HepG2 (cell line): ENCODE measurements at regions not wholly inside any gene's neighbourhood (a gene's known extent, or its start where the extent isn't known, plus 50 kb on each side); places are given as distances from the start of the nearest gene placed in this dataset.

Experiments used
- ATAC-seq: fragments of 200-7000 bp; cut with Tn5 transposase; 3 replicates; pipeline ENCODE4 v1.9.1; 2020; ENCODE audit warnings: mild to moderate bottlenecking, moderate library complexity
- BruUV-seq: library from RNA; stranded (reverse); fragments of 400-500 nt; replicated peaks from 2 replicates; lab custom pipeline; 2021; lab: Mats Ljungman, UMichigan
- CTCF ChIA-PET: fragments of 300-600 bp; formaldehyde crosslinking; extraction: SDS; loops from one replicate; lab custom pipeline; 2021; ENCODE audit warnings: low total read pairs, inconsistent platforms, low intra/inter-chr PET ratio; lab: Yijun Ruan, JAX
- POLR2A ChIA-PET: fragments of 350-600 bp; sonication (Branson Sonifier 250); formaldehyde crosslinking; loops from one replicate; lab custom pipeline; 2020; ENCODE audit warnings: antibody characterized with exemption, inconsistent platforms; lab: Yijun Ruan, JAX
- DNase-seq: peaks from one replicate; pipeline ENCODE4 v3.0.0-alpha.2; 2015; ENCODE audit warnings: low spot score
- FAIRE-seq: peaks from 3 replicates; lab custom pipeline; 2011; peaks lifted over from hg19 to GRCh38; lab: Jason Lieb, UNC
- H2AFZ ChIP-seq: one replicate; pipeline ENCODE4 v1.6.1; 2011; ENCODE audit warnings: low read length, inconsistent platforms
- H3K27ac ChIP-seq: fragments of 300-600 bp; 3 replicates; pipeline ENCODE4 v1.8.0; 2011; ENCODE audit warnings: mixed run types, mild to moderate bottlenecking, mixed read lengths, low read length, inconsistent platforms; ENCODE audit not compliant: insufficient read depth; ENCODE audit errors: extremely low read length
- H3K27me3 ChIP-seq, 2 experiments: fragments of 200-600 bp in 1 of 2; 2 replicates in 1 of 2; 3 replicates in 1 of 2; pipeline versions ENCODE4 v1.6.0 to v1.8.0; 2011; ENCODE audit warnings: low read length in 2 of 2, mild to moderate bottlenecking in 2 of 2, moderate library complexity in 2 of 2, inconsistent platforms in 1 of 2; ENCODE audit not compliant: insufficient read depth in 2 of 2, control insufficient read depth in 1 of 2
- H3K36me3 ChIP-seq, 2 experiments: fragments of 200-600 bp in 1 of 2; replicated peaks in 1 of 2; 2 replicates in 1 of 2; 3 replicates in 1 of 2; pipeline versions ENCODE4 v1.5.1 to v1.8.0; 2011; ENCODE audit warnings: low read length in 2 of 2, inconsistent platforms in 1 of 2; ENCODE audit not compliant: insufficient read depth in 2 of 2, control insufficient read depth in 1 of 2
- H3K4me1 ChIP-seq: 2 replicates; pipeline ENCODE4 v1.5.1; 2012; ENCODE audit warnings: low read length, inconsistent platforms; ENCODE audit not compliant: insufficient read depth
- H3K4me2 ChIP-seq: 2 replicates; pipeline ENCODE4 v1.6.0; 2011; ENCODE audit warnings: low read depth, low read length, inconsistent platforms
- H3K4me3 ChIP-seq, 3 experiments: fragments of 200-600 bp in 1 of 3; sonication (generic), shearing (Covaris generic) in 1 of 3; replicated peaks in 1 of 3; 2 replicates each; pipeline ENCODE4 v1.5.1; 2011 to 2016; ENCODE audit warnings: low read length in 3 of 3, inconsistent platforms in 2 of 3, low read depth in 2 of 3, mild to moderate bottlenecking in 2 of 3, control low read depth in 1 of 3, mixed read lengths in 1 of 3; ENCODE audit not compliant: insufficient read depth in 1 of 3
- H3K79me2 ChIP-seq: one replicate; pipeline ENCODE4 v1.6.1; 2011; ENCODE audit warnings: low read length, inconsistent platforms; ENCODE audit not compliant: insufficient read depth
- H3K9ac ChIP-seq: 2 replicates; pipeline ENCODE4 v1.6.0; 2011; ENCODE audit warnings: mild to moderate bottlenecking, low read depth, low read length, inconsistent platforms; ENCODE audit not compliant: insufficient read depth
- H3K9me3 ChIP-seq: 2 replicates; pipeline ENCODE4 v1.5.1; 2012; ENCODE audit warnings: mild to moderate bottlenecking, low read length
- H4K20me1 ChIP-seq: 2 replicates; pipeline ENCODE4 v1.6.0; 2011; ENCODE audit warnings: inconsistent platforms, mild to moderate bottlenecking, low read length, moderate library complexity; ENCODE audit not compliant: insufficient read depth
- CCDC6 ChIP-seq: sonication (generic); formaldehyde crosslinking; IDR thresholded peaks from 2 replicates; pipeline ENCODE4 v1.8.1; 2022; ENCODE audit warnings: mild to moderate bottlenecking, missing genetic modification reagents, moderate library complexity
- CTCF ChIP-seq: sonication (generic); formaldehyde crosslinking; IDR thresholded peaks from 2 replicates; pipeline ENCODE4 v1.5.0; 2020; ENCODE audit warnings: mild to moderate bottlenecking, missing genetic modification reagents, moderate library complexity
- GLMP ChIP-seq: sonication (generic); formaldehyde crosslinking; IDR thresholded peaks from 2 replicates; pipeline ENCODE4 v1.9.0; 2021; ENCODE audit warnings: missing genetic modification reagents, mild to moderate bottlenecking, borderline replicate concordance
- HDAC2 ChIP-seq: sonication (generic); formaldehyde crosslinking; IDR thresholded peaks from 2 replicates; pipeline ENCODE4 v1.4.0; 2020; ENCODE audit warnings: missing genetic modification reagents
- MIER3 ChIP-seq: IDR thresholded peaks from 2 replicates; pipeline ENCODE4 v1.6.1; 2016; ENCODE audit warnings: missing compliant biosample characterization, borderline replicate concordance
- RFX1 ChIP-seq: fragments of 450-650 bp; IDR thresholded peaks from 2 replicates; pipeline ENCODE4 v1.6.1; 2017
- RXRA ChIP-seq: sonication (generic); formaldehyde crosslinking; IDR thresholded peaks from 2 replicates; pipeline ENCODE4 v1.5.1; 2020; ENCODE audit warnings: missing genetic modification reagents
- YEATS2 ChIP-seq: sonication (generic); formaldehyde crosslinking; IDR thresholded peaks from 2 replicates; pipeline ENCODE4 v1.4.0; 2020; ENCODE audit warnings: missing genetic modification reagents, borderline replicate concordance
- ZBTB38 ChIP-seq: sonication (generic); formaldehyde crosslinking; IDR thresholded peaks from 2 replicates; pipeline ENCODE4 v1.5.1; 2020; ENCODE audit warnings: mild to moderate bottlenecking, missing genetic modification reagents
- ZFAT ChIP-seq: sonication (generic); formaldehyde crosslinking; conservative IDR thresholded peaks from 2 replicates; pipeline ENCODE4 v1.8.1; 2023; ENCODE audit warnings: missing genetic modification reagents, inconsistent platforms
- ZNF260 ChIP-seq: sonication (generic); formaldehyde crosslinking; IDR thresholded peaks from 2 replicates; pipeline ENCODE4 v1.4.0; 2020; ENCODE audit warnings: missing genetic modification reagents, low read depth, mild to moderate bottlenecking, borderline replicate concordance
- ZNF30 ChIP-seq: sonication (generic); formaldehyde crosslinking; IDR thresholded peaks from 2 replicates; pipeline ENCODE4 v1.5.0; 2020; ENCODE audit warnings: mild to moderate bottlenecking, missing genetic modification reagents
- ZNF329 ChIP-seq: sonication (generic); formaldehyde crosslinking; IDR thresholded peaks from 2 replicates; pipeline ENCODE4 v1.9.0; 2021; ENCODE audit warnings: low read depth, mild to moderate bottlenecking, missing genetic modification reagents
- ZNF556 ChIP-seq: sonication (generic); formaldehyde crosslinking; IDR thresholded peaks from 2 replicates; pipeline ENCODE4 v1.4.0; 2020; ENCODE audit warnings: mild to moderate bottlenecking, missing genetic modification reagents, borderline replicate concordance
- ZNF597 ChIP-seq: sonication (generic); formaldehyde crosslinking; IDR thresholded peaks from 2 replicates; pipeline ENCODE4 v1.5.0; 2020; ENCODE audit warnings: missing genetic modification reagents
- ZNF616 ChIP-seq: sonication (generic); formaldehyde crosslinking; IDR thresholded peaks from 2 replicates; pipeline ENCODE4 v1.5.0; 2020; ENCODE audit warnings: low read depth, mild to moderate bottlenecking, missing genetic modification reagents
- WGBS: methylation state at CpG from one replicate; pipeline ENCODE4 v1.1.6; 2017; ENCODE audit warnings: low lambda C conversion rate; 5-methylcytosine and 5-hydroxymethylcytosine counted together
- in situ Hi-C: cut with HindIII; loops from 2 replicates; pipeline ENCODE4 v1.10.0; 2017; ENCODE audit warnings: low pct_unique_long_range_greater_than_20kb; ENCODE audit not compliant: extremely low pct_ligation_motif_present
- intact Hi-C: fragments of 100-400 bp; cut with micrococcal nuclease; formaldehyde crosslinking; loops from one replicate; pipeline ENCODE4 v1.10.0; 2022; ENCODE audit not compliant: unreplicated experiment
- TF ChIP-seq, protein P1 (sequence below): sonication (generic); formaldehyde crosslinking; IDR thresholded peaks from 2 replicates; pipeline ENCODE4 v1.4.0; 2020; ENCODE audit warnings: mild to moderate bottlenecking, low read depth, missing genetic modification reagents

GRCh38 chr10:53646525-53646924 is 873.9 kb upstream of the MBL2 start (continued):
- TF ChIP-seq RFX1: no peak
- TF ChIP-seq ZBTB38: no peak
- TF ChIP-seq, protein P1, sequence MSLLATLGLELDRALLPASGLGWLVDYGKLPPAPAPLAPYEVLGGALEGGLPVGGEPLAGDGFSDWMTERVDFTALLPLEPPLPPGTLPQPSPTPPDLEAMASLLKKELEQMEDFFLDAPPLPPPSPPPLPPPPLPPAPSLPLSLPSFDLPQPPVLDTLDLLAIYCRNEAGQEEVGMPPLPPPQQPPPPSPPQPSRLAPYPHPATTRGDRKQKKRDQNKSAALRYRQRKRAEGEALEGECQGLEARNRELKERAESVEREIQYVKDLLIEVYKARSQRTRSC (CRISPR knock-in tag): no peak

DNA sequence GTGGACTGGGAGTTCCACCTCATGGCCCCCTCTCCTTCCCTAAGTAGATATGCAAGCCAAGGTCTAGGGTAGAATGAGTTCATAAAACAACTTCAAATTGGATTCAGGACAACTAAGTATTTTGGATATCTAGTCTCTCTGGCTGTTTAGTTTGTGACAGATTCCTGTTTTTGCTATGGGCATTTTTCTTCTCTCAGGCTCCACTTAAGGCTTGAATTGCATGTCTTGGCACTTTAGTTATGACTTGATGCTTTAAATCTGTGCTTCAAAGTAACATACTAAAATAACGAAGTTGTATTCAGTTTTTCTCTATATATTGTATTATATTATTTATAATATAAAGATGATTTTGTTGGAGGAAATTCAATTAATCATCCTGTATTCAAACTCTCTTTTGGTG is 873.4 kb upstream of the MBL2 start:
- in situ Hi-C loops (no loop called here), intact Hi-C loops (no loop called here)
- 2% methylated on average over 1 of the region's 1 CpG for WGBS
- H3K27ac ChIP-seq: no peak overlapping the region
- no peaks in the 10 kb centered on the region for H3K9me3 ChIP-seq
- no TSS peak for BruUV-seq
- ATAC-seq (no peak), DNase-seq (no peak), FAIRE-seq (no peak)
- no peak overlapping the region for H3K4me3 ChIP-seq
- no peaks in the 10 kb centered on the region for H3K4me1 ChIP-seq
- no peak for TF ChIP-seq YEATS2 (CRISPR knock-in tag)
- no peak for TF ChIP-seq RXRA (CRISPR knock-in tag)
- TF ChIP-seq HDAC2 (CRISPR knock-in tag): no peak
- TF ChIP-seq GLMP (CRISPR knock-in tag): no peak
- no peak for TF ChIP-seq ZNF30 (CRISPR knock-in tag)
- TF ChIP-seq ZNF597 (CRISPR knock-in tag): no peak
- TF ChIP-seq MIER3 (CRISPR knock-in tag): no peak
- TF ChIP-seq CTCF (CRISPR knock-in tag): no peak
- no peak for TF ChIP-seq ZNF556 (CRISPR knock-in tag)
- TF ChIP-seq ZNF260 (CRISPR knock-in tag): no peak
- no peak for TF ChIP-seq ZNF329 (CRISPR knock-in tag)
- no peak for TF ChIP-seq ZNF616 (CRISPR knock-in tag)
- no peak for TF ChIP-seq CCDC6 (CRISPR knock-in tag)
- no peak for TF ChIP-seq ZFAT (CRISPR knock-in tag)
- H3K79me2 ChIP-seq: no peaks in the 10 kb centered on the region
- CTCF ChIA-PET: no interaction called here
- POLR2A ChIA-PET: no interaction called here
- no peaks in the 10 kb centered on the region for H3K27me3 ChIP-seq
- H3K36me3 ChIP-seq: no peaks in the 10 kb centered on the region
- no peaks in the 10 kb centered on the region for H4K20me1 ChIP-seq
- H2AFZ ChIP-seq: no peak overlapping the region
- no peak overlapping the region for H3K9ac ChIP-seq
- no peak overlapping the region for H3K4me2 ChIP-seq
